ENCODE measurements at regions not wholly inside any gene's neighbourhood (a gene's known extent, or its start where the extent isn't known, plus 50 kb on each side); places are given as distances from the start of the nearest gene placed in this dataset.

GRCh38 chr12:91567100-91567485, 384.5 kb upstream of the DCN start:
- Histone ChIP-seq H3K27ac (ENCODE audit: low read depth in 1 of 2, low read length in 1 of 2) (no peak overlapping the region), H3K9me3 (ENCODE audit: control insufficient read depth in 4 of 4, insufficient read depth in 3 of 4, low read length in 3 of 4) (no peaks in the 10 kb centered on the region), H3K4me3 (no peak overlapping the region), H3K9ac (ENCODE audit: insufficient read depth in 1 of 2, low read length in 2 of 2) (no peak overlapping the region), H3K36me3 (ENCODE audit: control insufficient read depth in 4 of 4, insufficient read depth in 4 of 4, low read length in 4 of 4) (no peaks in the 10 kb centered on the region), H3K27me3 (ENCODE audit: control insufficient read depth in 3 of 3, insufficient read depth in 3 of 3, low read length in 2 of 3) (no peaks in the 10 kb centered on the region), H3K4me1 (ENCODE audit: control insufficient read depth in 5 of 5, insufficient read depth in 5 of 5, low read length in 5 of 5) (peaks cover 0 to 5% (median 0%) of the 10 kb centered on the region in 5 donors)
- WGBS, 2 donors = 96 to 98% methylated on average over 2 of the region's 2 CpGs
- DNase-seq (no peak), ATAC-seq (ENCODE audit: insufficient read depth, low FRiP score) (no peak)
- TF ChIP-seq CTCF (IDR thresholded peaks at IDR 0.05; ENCODE audit: control extremely low read depth, extremely low read depth) = no peak

DNA sequence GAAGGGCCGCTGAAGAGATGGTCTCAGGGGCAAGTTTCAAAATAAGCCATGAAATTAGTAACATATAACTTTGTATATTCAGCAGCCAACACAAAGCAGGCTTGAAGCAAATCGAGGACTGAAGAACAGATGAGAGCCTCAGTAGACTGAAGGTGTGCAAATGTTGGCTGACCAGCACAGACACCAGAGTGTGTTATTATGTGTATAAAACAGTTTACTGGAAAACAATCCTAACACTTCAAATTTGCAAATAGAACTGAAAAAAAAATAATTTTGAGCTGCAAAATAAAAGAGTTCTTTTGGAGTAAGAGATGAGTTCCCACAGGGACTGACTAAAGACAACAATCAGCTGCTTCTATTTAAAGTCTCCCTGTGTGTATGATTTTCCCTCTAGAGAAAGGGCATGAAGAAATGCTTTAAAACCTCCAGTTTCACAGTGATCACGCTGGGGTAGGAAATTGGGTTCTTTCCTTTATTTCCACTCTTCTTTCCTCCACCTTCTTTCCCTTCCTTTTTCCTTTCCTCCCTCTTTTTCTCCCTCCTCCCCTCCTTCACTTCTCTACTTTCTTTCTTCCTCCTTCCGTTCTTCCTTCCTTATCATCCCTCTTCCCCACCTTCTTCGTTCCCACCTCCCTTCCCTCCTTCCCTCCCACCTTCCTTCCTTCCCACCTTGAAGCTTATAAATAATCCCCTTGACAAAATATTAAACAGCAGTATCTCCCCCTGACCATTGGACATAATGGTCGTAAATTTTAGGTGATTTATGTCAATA, 383.9 kb upstream of the DCN start:
- Histone ChIP-seq H3K36me3 (ENCODE audit: control insufficient read depth in 4 of 4, insufficient read depth in 4 of 4, low read length in 4 of 4) (no peaks in the 10 kb centered on the region), H3K27me3 (ENCODE audit: control insufficient read depth in 3 of 3, insufficient read depth in 3 of 3, low read length in 2 of 3) (no peaks in the 10 kb centered on the region), H3K9me3 (ENCODE audit: control insufficient read depth in 4 of 4, insufficient read depth in 3 of 4, low read length in 3 of 4) (no peaks in the 10 kb centered on the region), H3K4me1 (ENCODE audit: control insufficient read depth in 5 of 5, insufficient read depth in 5 of 5, low read length in 5 of 5) (peaks cover 0 to 5% (median 0%) of the 10 kb centered on the region in 5 donors), H3K9ac (ENCODE audit: insufficient read depth in 1 of 2, low read length in 2 of 2) (no peak overlapping the region), H3K27ac (ENCODE audit: low read depth in 1 of 2, low read length in 1 of 2) (no peak overlapping the region), H3K4me3 (no peak overlapping the region)
- no peak for ATAC-seq (ENCODE audit: insufficient read depth, low FRiP score)
- WGBS, 2 donors = 75 to 77% methylated on average over 6 of the region's 6 CpGs
- TF ChIP-seq CTCF (IDR thresholded peaks at IDR 0.05; ENCODE audit: control extremely low read depth, extremely low read depth) = no peak
- no peak for DNase-seq

- 86 to 91% methylated on average over 1 of the region's 1 CpG for WGBS, 2 donors
- Histone ChIP-seq H3K4me3 (no peak overlapping the region), H3K27me3 (ENCODE audit: control insufficient read depth in 3 of 3, insufficient read depth in 3 of 3, low read length in 2 of 3) (no peaks in the 10 kb centered on the region), H3K9ac (ENCODE audit: insufficient read depth in 1 of 2, low read length in 2 of 2) (no peak overlapping the region), H3K4me1 (ENCODE audit: control insufficient read depth in 5 of 5, insufficient read depth in 5 of 5, low read length in 5 of 5) (peaks cover 0 to 5% (median 0%) of the 10 kb centered on the region in 5 donors), H3K9me3 (ENCODE audit: control insufficient read depth in 4 of 4, insufficient read depth in 3 of 4, low read length in 3 of 4) (no peaks in the 10 kb centered on the region), H3K36me3 (ENCODE audit: control insufficient read depth in 4 of 4, insufficient read depth in 4 of 4, low read length in 4 of 4) (no peaks in the 10 kb centered on the region), H3K27ac (ENCODE audit: low read depth in 1 of 2, low read length in 1 of 2) (no peak overlapping the region)
- DNase-seq = no peak
- no peak for ATAC-seq (ENCODE audit: insufficient read depth, low FRiP score)
- TF ChIP-seq CTCF (IDR thresholded peaks at IDR 0.05; ENCODE audit: control extremely low read depth, extremely low read depth) = no peak
These were observed 383.2 kb upstream of the DCN start for GRCh38 chr12:91565846-91566245.

DNA sequence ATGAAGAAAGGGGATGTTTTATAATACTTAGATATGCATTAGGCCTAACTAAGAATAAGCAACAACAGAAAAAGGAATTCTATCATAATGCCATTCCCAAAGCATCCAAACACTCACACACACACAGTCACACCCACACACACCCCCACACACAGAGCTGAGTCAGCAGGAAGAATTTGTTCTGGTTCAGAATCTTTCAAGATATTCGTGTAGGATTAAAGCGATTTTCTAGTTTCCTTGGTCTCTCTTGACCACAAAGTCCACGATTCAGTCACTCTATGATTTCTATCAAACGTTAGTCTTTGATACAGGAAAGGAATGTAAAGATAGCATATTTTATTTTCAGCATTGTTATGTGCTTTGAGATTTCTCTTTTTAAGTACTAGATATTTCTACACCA, 382.6 kb upstream of the DCN start:
- WGBS, 2 donors = 73 to 82% methylated on average over 4 of the region's 4 CpGs
- peaks cover 0 to 5% (median 0%) of the 10 kb centered on the region in 5 donors for H3K4me1 ChIP-seq (ENCODE audit: control insufficient read depth in 5 of 5, insufficient read depth in 5 of 5, low read length in 5 of 5)
- no peak for ATAC-seq (ENCODE audit: insufficient read depth, low FRiP score)

More for the DNA sequence above, 382.6 kb upstream of the DCN start:
- H3K27me3 ChIP-seq (ENCODE audit: control insufficient read depth in 3 of 3, insufficient read depth in 3 of 3, low read length in 2 of 3) = no peaks in the 10 kb centered on the region
- no peak for TF ChIP-seq CTCF (IDR thresholded peaks at IDR 0.05; ENCODE audit: control extremely low read depth, extremely low read depth)
- no peaks in the 10 kb centered on the region for H3K36me3 ChIP-seq (ENCODE audit: control insufficient read depth in 4 of 4, insufficient read depth in 4 of 4, low read length in 4 of 4)
- H3K9ac ChIP-seq (ENCODE audit: insufficient read depth in 1 of 2, low read length in 2 of 2) = no peak overlapping the region
- no peak for DNase-seq
- H3K9me3 ChIP-seq (ENCODE audit: control insufficient read depth in 4 of 4, insufficient read depth in 3 of 4, low read length in 3 of 4) = no peaks in the 10 kb centered on the region
- no peak overlapping the region for H3K27ac ChIP-seq (ENCODE audit: low read depth in 1 of 2, low read length in 1 of 2)
- H3K4me3 ChIP-seq = no peak overlapping the region
